H1 (cell line): ENCODE measurements at regions not wholly inside any gene's neighbourhood (a gene's known extent, or its start where the extent isn't known, plus 50 kb on each side); places are given as distances from the start of the nearest gene placed in this dataset.

Experiments
- CTCF ChIA-PET: fragments of 300-600 bp; sonication (Branson Sonifier 250); formaldehyde crosslinking; loops from one replicate; lab custom pipeline; 2021; ENCODE audit not compliant: partially characterized antibody; lab: Charles Lee
- POLR2A ChIA-PET: fragments of 300-600 bp; sonication (Branson Sonifier 250); formaldehyde crosslinking; loops from one replicate; lab custom pipeline; 2021; ENCODE audit warnings: inconsistent platforms; ENCODE audit not compliant: partially characterized antibody; lab: Charles Lee
- DNase-seq, 2 experiments: peaks; one replicate each; pipeline versions ENCODE4 v3.0.0 to v3.0.0-alpha.2; 2010 to 2022; ENCODE audit warnings: low spot score in 2 of 2, low read depth in 1 of 2, mixed read lengths in 1 of 2
- FAIRE-seq: peaks from 2 replicates; lab custom pipeline; 2011; peaks lifted over from hg19 to GRCh38; lab: Jason Lieb, UNC
- H2AFZ ChIP-seq: 2 replicates; pipeline ENCODE4 v1.8.1; 2012; ENCODE audit warnings: low read length, inconsistent platforms
- H2AK5ac ChIP-seq: 2 replicates; pipeline ENCODE4 v1.6.1; 2013; ENCODE audit warnings: low read depth, low read length
- H2BK120ac ChIP-seq: replicated peaks from 2 replicates; pipeline ENCODE3; 2013; ENCODE audit warnings: low read depth, low read length, inconsistent platforms
- H2BK12ac ChIP-seq: 2 replicates; pipeline ENCODE4 v1.6.1; 2013; ENCODE audit warnings: low read depth, low read length
- H2BK15ac ChIP-seq: 2 replicates; pipeline ENCODE4 v1.6.1; 2013; ENCODE audit warnings: low read length
- H2BK20ac ChIP-seq: 2 replicates; pipeline ENCODE4 v1.6.1; 2013; ENCODE audit warnings: low read length
- H2BK5ac ChIP-seq: 2 replicates; pipeline ENCODE4 v1.6.1; 2013; ENCODE audit warnings: low read depth, low read length
- H3K14ac ChIP-seq: 2 replicates; pipeline ENCODE4 v1.6.1; 2013; ENCODE audit warnings: inconsistent platforms; ENCODE audit not compliant: insufficient read length
- H3K18ac ChIP-seq: 2 replicates; pipeline ENCODE4 v1.6.1; 2013; ENCODE audit warnings: low read length; ENCODE audit errors: extremely low read depth
- H3K23ac ChIP-seq: 2 replicates; pipeline ENCODE4 v1.6.1; 2013; ENCODE audit warnings: inconsistent platforms; ENCODE audit not compliant: insufficient read length
- H3K23me2 ChIP-seq: 2 replicates; pipeline ENCODE4 v1.6.1; 2013; ENCODE audit warnings: low read depth, low read length
- H3K27ac ChIP-seq: 2 replicates; pipeline ENCODE4 v1.6.1; 2011; ENCODE audit warnings: low read depth, low read length, inconsistent platforms
- H3K27me3 ChIP-seq, 4 experiments: replicated peaks in 1 of 4; 1 replicate in 1 of 4; 2 replicates in 3 of 4; pipeline versions ENCODE4 v1.6.1 to v1.8.1; 2011 to 2013; ENCODE audit warnings: low read length in 3 of 4, mild to moderate bottlenecking in 3 of 4, inconsistent platforms in 2 of 4, mixed read lengths in 2 of 4, moderate library complexity in 1 of 4; ENCODE audit not compliant: control insufficient read depth in 3 of 4, insufficient read depth in 3 of 4; ENCODE audit errors: extremely low read depth in 1 of 4
- H3K36me3 ChIP-seq, 4 experiments: 2 replicates each; pipeline versions ENCODE4 v1.6.1 to v1.8.1; 2011 to 2013; ENCODE audit warnings: mild to moderate bottlenecking in 4 of 4, low read length in 3 of 4, moderate library complexity in 2 of 4, control low read depth in 1 of 4, inconsistent platforms in 1 of 4; ENCODE audit not compliant: insufficient read depth in 4 of 4, control insufficient read depth in 2 of 4
- H3K4ac ChIP-seq: replicated peaks from 2 replicates; pipeline ENCODE3; 2013; ENCODE audit warnings: low read length, low read depth, mixed read lengths, inconsistent platforms; ENCODE audit not compliant: insufficient read length
- H3K4me1 ChIP-seq, 4 experiments: replicated peaks in 1 of 4; 1 replicate in 1 of 4; 2 replicates in 3 of 4; pipeline versions ENCODE4 v1.6.1 to v1.8.1; 2011 to 2013; ENCODE audit warnings: low read length in 3 of 4, inconsistent platforms in 2 of 4, mixed read lengths in 1 of 4; ENCODE audit not compliant: insufficient read depth in 4 of 4, control insufficient read depth in 3 of 4
- H3K4me2 ChIP-seq, 2 experiments: 2 replicates each; pipeline versions ENCODE4 v1.6.1 to v1.8.1; 2011 to 2013; ENCODE audit warnings: low read depth in 2 of 2, low read length in 2 of 2, control low read depth in 1 of 2, inconsistent platforms in 1 of 2, mild to moderate bottlenecking in 1 of 2; ENCODE audit not compliant: insufficient read depth in 1 of 2
- H3K4me3 ChIP-seq, 4 experiments: fragments of 200-600, 300-600 bp in 1 of 4; sonication (generic), shearing (Covaris generic), sonication (Bioruptor Twin) in 1 of 4; 2 replicates each; pipeline versions ENCODE4 v1.5.1 to v1.8.1; 2011 to 2016; ENCODE audit warnings: low read length in 4 of 4, low read depth in 3 of 4, control low read depth in 2 of 4, inconsistent platforms in 2 of 4, mild to moderate bottlenecking in 2 of 4, mixed read lengths in 1 of 4, moderate library complexity in 1 of 4; ENCODE audit not compliant: insufficient read depth in 2 of 4; ENCODE audit errors: extremely low read depth in 1 of 4
- H3K56ac ChIP-seq: replicated peaks from 2 replicates; pipeline ENCODE3; 2013; ENCODE audit warnings: low read depth, mild to moderate bottlenecking, mixed read lengths, low read length, inconsistent platforms; ENCODE audit not compliant: insufficient read length
- H3K79me1 ChIP-seq: 2 replicates; pipeline ENCODE4 v1.6.1; 2013; ENCODE audit warnings: low read depth, low read length, control low read depth
- H3K79me2 ChIP-seq, 2 experiments: 2 replicates each; pipeline versions ENCODE4 v1.6.1 to v1.8.1; 2012 to 2013; ENCODE audit warnings: low read length in 2 of 2, mild to moderate bottlenecking in 2 of 2, inconsistent platforms in 1 of 2; ENCODE audit not compliant: insufficient read depth in 2 of 2, control insufficient read depth in 1 of 2
- H3K9ac ChIP-seq, 4 experiments: replicated peaks in 1 of 4; 1 replicate in 1 of 4; 2 replicates in 3 of 4; pipeline versions ENCODE4 v1.6.1 to v1.8.1; 2011 to 2013; ENCODE audit warnings: low read depth in 3 of 4, low read length in 3 of 4, control low read depth in 2 of 4, mild to moderate bottlenecking in 2 of 4, moderate library complexity in 2 of 4, inconsistent platforms in 1 of 4; ENCODE audit errors: extremely low read depth in 1 of 4
- H3K9me3 ChIP-seq, 2 experiments: 2 replicates each; pipeline versions ENCODE4 v1.6.1 to v1.8.1; 2012 to 2013; ENCODE audit warnings: mild to moderate bottlenecking in 2 of 2, moderate library complexity in 2 of 2, control low read depth in 1 of 2, inconsistent platforms in 1 of 2, low read depth in 1 of 2, low read length in 1 of 2, mixed read lengths in 1 of 2; ENCODE audit not compliant: insufficient read depth in 2 of 2
- H4K20me1 ChIP-seq, 2 experiments: replicated peaks in 1 of 2; 2 replicates each; pipeline versions ENCODE3 to v1.8.1; 2011 to 2013; ENCODE audit warnings: inconsistent platforms in 2 of 2, low read length in 2 of 2, mild to moderate bottlenecking in 1 of 2; ENCODE audit not compliant: insufficient read depth in 2 of 2, control insufficient read depth in 1 of 2
- H4K5ac ChIP-seq: 2 replicates; pipeline ENCODE4 v1.6.1; 2013; ENCODE audit warnings: low read length, low read depth, mixed read lengths, inconsistent platforms; ENCODE audit not compliant: insufficient read length
- H4K8ac ChIP-seq: 2 replicates; pipeline ENCODE4 v1.8.0; 2013; ENCODE audit warnings: mild to moderate bottlenecking, moderate library complexity, low read length, inconsistent platforms; ENCODE audit not compliant: insufficient read depth; ENCODE audit errors: extremely low read depth
- H4K91ac ChIP-seq: replicated peaks from 2 replicates; pipeline ENCODE3; 2013; ENCODE audit warnings: low read length, mixed read lengths, inconsistent platforms; ENCODE audit not compliant: insufficient read length
- BCL11A ChIP-seq, 2 experiments: IDR thresholded peaks; one replicate each; pipeline ENCODE4 v1.6.1; 2011; ENCODE audit warnings: low read depth in 2 of 2, low read length in 2 of 2, mild to moderate bottlenecking in 2 of 2
- CEBPB ChIP-seq: IDR thresholded peaks from 2 replicates; pipeline ENCODE4 v1.6.1; 2012; ENCODE audit warnings: low read depth, low read length
- CTBP2 ChIP-seq: IDR thresholded peaks from 2 replicates; pipeline ENCODE4 v1.7.0; 2011; ENCODE audit warnings: borderline replicate concordance, mild to moderate bottlenecking, moderate library complexity, mixed read lengths, low read length; ENCODE audit not compliant: insufficient read depth, insufficient read length
- EGR1 ChIP-seq: IDR thresholded peaks from 2 replicates; pipeline ENCODE4 v1.6.1; 2011; ENCODE audit warnings: low read depth, low read length, borderline replicate concordance
- FOSL1 ChIP-seq: IDR thresholded peaks from 2 replicates; pipeline ENCODE4 v1.6.1; 2011; ENCODE audit warnings: mild to moderate bottlenecking, low read depth, low read length, moderate library complexity; ENCODE audit not compliant: insufficient read depth
- JUN ChIP-seq: IDR thresholded peaks from 2 replicates; pipeline ENCODE4 v1.6.1; 2011; ENCODE audit warnings: low read depth, mild to moderate bottlenecking, improper control_type of control experiment, low read length
- POLR2A ChIP-seq, 2 experiments: IDR thresholded peaks; 1 replicate in 1 of 2; 2 replicates in 1 of 2; pipeline ENCODE4 v1.6.1; 2011; ENCODE audit warnings: low read depth in 2 of 2, low read length in 2 of 2, mild to moderate bottlenecking in 2 of 2; ENCODE audit errors: control extremely low read depth in 1 of 2
- RBBP5 ChIP-seq: IDR thresholded peaks from 2 replicates; pipeline ENCODE4 v1.7.1; 2012; ENCODE audit warnings: low read depth, mild to moderate bottlenecking, inconsistent platforms, low read length, moderate library complexity, borderline replicate concordance
- RFX5 ChIP-seq: IDR thresholded peaks from 2 replicates; pipeline ENCODE4 v1.6.1; 2011; ENCODE audit warnings: low read depth, low read length, improper control_type of control experiment, borderline replicate concordance
- SP1 ChIP-seq: IDR thresholded peaks from 2 replicates; pipeline ENCODE4 v1.6.1; 2011; ENCODE audit warnings: low read depth, low read length
- TBP ChIP-seq: IDR thresholded peaks from 2 replicates; pipeline ENCODE4 v1.6.1; 2011; ENCODE audit warnings: low read depth, low read length, improper control_type of control experiment
- TCF12 ChIP-seq: IDR thresholded peaks from 2 replicates; pipeline ENCODE4 v1.6.1; 2011; ENCODE audit warnings: low read depth, mild to moderate bottlenecking, low read length
- YY1 ChIP-seq: IDR thresholded peaks from 2 replicates; pipeline ENCODE4 v1.6.1; 2011; ENCODE audit warnings: low read depth, mild to moderate bottlenecking, low read length
- WGBS, 2 experiments: shearing (Covaris generic) in 1 of 2; methylation state at CpG; one replicate each; pipeline versions ENCODE4 v1.1.6 to v1.1.7; 2013 to 2015; ENCODE audit warnings: low lambda C conversion rate in 2 of 2, mixed read lengths in 2 of 2, inconsistent platforms in 1 of 2, low coverage in 1 of 2, missing lambda C conversion rate in 1 of 2; ENCODE audit not compliant: insufficient replicate concordance in 2 of 2, insufficient coverage in 1 of 2, insufficient read length in 1 of 2; ENCODE audit errors: extremely low coverage in 1 of 2, missing lambda C conversion rate in 1 of 2; 5-methylcytosine and 5-hydroxymethylcytosine counted together

DNA sequence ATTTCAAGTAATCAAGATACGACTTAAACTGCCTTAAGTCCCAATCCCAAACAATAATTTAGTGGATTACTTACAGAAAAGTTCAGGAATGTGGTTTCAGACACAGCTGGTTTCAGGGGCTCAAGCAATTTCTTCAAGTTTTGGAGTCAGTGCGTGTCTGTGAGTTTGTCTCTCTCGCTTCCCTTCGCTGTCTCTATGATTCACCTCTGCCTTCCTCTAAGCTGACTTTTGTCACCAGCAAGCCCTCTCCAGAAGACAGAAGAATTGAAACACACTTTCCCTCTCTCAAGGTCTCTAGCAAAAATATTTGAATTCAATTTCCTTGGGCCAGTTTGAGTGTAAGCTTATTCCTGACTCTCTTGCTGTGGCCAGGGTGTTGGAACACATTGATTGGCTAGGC lies 392.4 kb downstream of the EDEM1 start:
- H2BK15ac ChIP-seq, result no peak overlapping the region
- H3K4ac ChIP-seq, result no peak overlapping the region
- H3K18ac ChIP-seq, result no peak overlapping the region
- no peak overlapping the region for H2AFZ ChIP-seq
- ChIA-PET POLR2A (no interaction called here), CTCF (interaction anchor here (0.9 kb wide), 1 partner anchor 180 kb away, joined by 3 read pairs; no protein-coding TSS in a partner anchor)
- H3K9ac ChIP-seq, result no peak overlapping the region
- no peaks in the 10 kb centered on the region for H3K9me3 ChIP-seq
- FAIRE-seq (no peak), DNase-seq (no peak)
- H3K27ac ChIP-seq, result no peak overlapping the region
- no peaks in the 10 kb centered on the region; the same call in 1 of the 2 replicates for H3K23me2 ChIP-seq
- 96% methylated on average over 4 of the region's 4 CpGs; no CpG with 5 or more reads in 1 of the 2 experiments for WGBS, 2 experiments
- H2BK120ac ChIP-seq, result no peak overlapping the region
- no peak overlapping the region for H4K91ac ChIP-seq
- TF ChIP-seq YY1, result no peak
- TF ChIP-seq POLR2A (IDR thresholded peaks at IDR 0.05; ENCODE audit: control extremely low read depth in 1 of 2, low read depth in 2 of 2, low read length in 2 of 2), result no peak
- TF ChIP-seq RBBP5, result no peak
- TF ChIP-seq JUN, result no peak
- no peak for TF ChIP-seq FOSL1
- TF ChIP-seq SP1, result no peak
- no peak for TF ChIP-seq CTBP2
- no peak for TF ChIP-seq TBP
- no peak for TF ChIP-seq BCL11A (IDR thresholded peaks at IDR 0.05; ENCODE audit: low read depth in 2 of 2, low read length in 2 of 2)
- TF ChIP-seq EGR1, result no peak
- no peak for TF ChIP-seq CEBPB
- TF ChIP-seq TCF12, result no peak
- TF ChIP-seq RFX5, result no peak
- H4K20me1 ChIP-seq, result no peaks in the 10 kb centered on the region
- H2AK5ac ChIP-seq, result no peak overlapping the region
- no peaks in the 10 kb centered on the region for H3K79me2 ChIP-seq
- no peak overlapping the region for H2BK5ac ChIP-seq
- H4K8ac ChIP-seq, result no peak overlapping the region
- no peak overlapping the region for H3K4me3 ChIP-seq
- H3K23ac ChIP-seq, result no peak overlapping the region
- H2BK20ac ChIP-seq, result no peak overlapping the region
- H3K27me3 ChIP-seq, result no peaks in the 10 kb centered on the region
- H2BK12ac ChIP-seq, result no peak overlapping the region
- no peak overlapping the region for H3K56ac ChIP-seq
- H3K4me1 ChIP-seq, result peaks cover 0 to 5% (median 0%) of the 10 kb centered on the region in 4 experiments; a peak in 1 of 7 replicates
- H3K4me2 ChIP-seq, result no peak overlapping the region
- no peak overlapping the region for H4K5ac ChIP-seq
- no peak overlapping the region for H3K14ac ChIP-seq
- H3K36me3 ChIP-seq, result no peaks in the 10 kb centered on the region
- no peaks in the 10 kb centered on the region for H3K79me1 ChIP-seq
